Adrenal gland (tissue), 5 donors: ENCODE measurements at regions not wholly inside any gene's neighbourhood (a gene's known extent, or its start where the extent isn't known, plus 50 kb on each side); places are given as distances from the start of the nearest gene placed in this dataset.

Experiments
- POLR2A ChIP-seq, 2 donors: fragments of 450-650 bp; IDR thresholded peaks; one replicate each; pipeline ENCODE4 v1.6.1; 2017; ENCODE audit warnings: antibody characterized with exemption in 2 of 2, mild to moderate bottlenecking in 2 of 2, moderate library complexity in 1 of 2
- TF ChIP-seq, protein P1 (sequence below), 6 experiments: fragments of 450-650 bp in 4 of 6; fragments of 200-600 bp in 2 of 6; sonication (generic) in 1 of 6; IDR thresholded peaks; 1 replicate in 5 of 6; 2 replicates in 1 of 6; pipeline versions ENCODE4 v1.5.1 to v1.8.0; 2016 to 2021; ENCODE audit warnings: antibody characterized with exemption in 6 of 6, mild to moderate bottlenecking in 2 of 6, moderate library complexity in 1 of 6
- donor health status: DM: no; HTN: no; CAD: no.

DNA sequence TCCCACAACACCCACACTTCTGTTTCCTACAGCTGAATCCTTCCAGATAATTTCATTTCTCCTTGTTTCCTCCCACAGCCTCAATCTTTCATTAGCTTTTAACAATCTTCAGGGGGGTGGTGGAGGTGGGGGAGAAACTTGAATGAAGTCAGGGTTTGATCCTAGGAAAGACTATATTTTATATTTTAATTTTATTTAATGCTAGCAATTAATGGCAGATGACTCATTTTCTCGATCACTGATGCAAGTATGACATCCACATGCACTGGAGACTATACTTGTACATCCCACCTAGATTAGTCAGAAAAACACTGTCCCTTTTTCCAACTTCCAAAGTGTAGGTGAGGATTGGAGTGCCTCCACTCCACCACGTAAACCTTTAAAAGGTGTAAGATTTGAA, 1181.3 kb upstream of the AUTS2 start:
- TF ChIP-seq POLR2A (IDR thresholded peaks at IDR 0.05): no peak
- TF ChIP-seq, protein P1, sequence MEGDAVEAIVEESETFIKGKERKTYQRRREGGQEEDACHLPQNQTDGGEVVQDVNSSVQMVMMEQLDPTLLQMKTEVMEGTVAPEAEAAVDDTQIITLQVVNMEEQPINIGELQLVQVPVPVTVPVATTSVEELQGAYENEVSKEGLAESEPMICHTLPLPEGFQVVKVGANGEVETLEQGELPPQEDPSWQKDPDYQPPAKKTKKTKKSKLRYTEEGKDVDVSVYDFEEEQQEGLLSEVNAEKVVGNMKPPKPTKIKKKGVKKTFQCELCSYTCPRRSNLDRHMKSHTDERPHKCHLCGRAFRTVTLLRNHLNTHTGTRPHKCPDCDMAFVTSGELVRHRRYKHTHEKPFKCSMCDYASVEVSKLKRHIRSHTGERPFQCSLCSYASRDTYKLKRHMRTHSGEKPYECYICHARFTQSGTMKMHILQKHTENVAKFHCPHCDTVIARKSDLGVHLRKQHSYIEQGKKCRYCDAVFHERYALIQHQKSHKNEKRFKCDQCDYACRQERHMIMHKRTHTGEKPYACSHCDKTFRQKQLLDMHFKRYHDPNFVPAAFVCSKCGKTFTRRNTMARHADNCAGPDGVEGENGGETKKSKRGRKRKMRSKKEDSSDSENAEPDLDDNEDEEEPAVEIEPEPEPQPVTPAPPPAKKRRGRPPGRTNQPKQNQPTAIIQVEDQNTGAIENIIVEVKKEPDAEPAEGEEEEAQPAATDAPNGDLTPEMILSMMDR (IDR thresholded peaks at IDR 0.05): no peak
